ENCODE measurements at regions not wholly inside any gene's neighbourhood (a gene's known extent, or its start where the extent isn't known, plus 50 kb on each side); places are given as distances from the start of the nearest gene placed in this dataset.

GRCh38 chr4:63528256-63528991 lies 880.8 kb downstream of the TECRL start:
- TF ChIP-seq CTCF (conservative IDR thresholded peaks at IDR 0.05; ENCODE audit: low read depth, low read length) (no peak), EZH2 (IDR thresholded peaks at IDR 0.05; ENCODE audit: borderline replicate concordance, low read depth, low read length, poor library complexity, severe bottlenecking) (no peak)

Measured in A673 (cell line).